Mesodermal cell (in vitro differentiated cells): ENCODE measurements at regions not wholly inside any gene's neighbourhood (a gene's known extent, or its start where the extent isn't known, plus 50 kb on each side); places are given as distances from the start of the nearest gene placed in this dataset.
A peak's percentile ranks its signal among the peaks of the same experiment; 100 is the strongest.

ENCODE experiments used
- H3K27ac ChIP-seq: 2 replicates; pipeline ENCODE4 v1.7.0; 2013; ENCODE audit warnings: mild to moderate bottlenecking, low read depth, low read length, moderate library complexity; ENCODE audit not compliant: severe bottlenecking
- H3K36me3 ChIP-seq: 2 replicates; pipeline ENCODE4 v1.7.1; 2013; ENCODE audit warnings: mild to moderate bottlenecking, low read length, moderate library complexity; ENCODE audit not compliant: control insufficient read depth, insufficient read depth
- H3K4me1 ChIP-seq: one replicate; pipeline ENCODE4 v1.7.1; 2013; ENCODE audit warnings: mild to moderate bottlenecking, low read length; ENCODE audit not compliant: insufficient read depth, control insufficient read depth, poor library complexity, severe bottlenecking
- H3K4me3 ChIP-seq: 2 replicates; pipeline ENCODE4 v1.7.0; 2013; ENCODE audit warnings: low read length, control low read depth, mild to moderate bottlenecking; ENCODE audit not compliant: insufficient read depth, poor library complexity, severe bottlenecking; ENCODE audit errors: extremely low read depth
- H3K9me3 ChIP-seq: 2 replicates; pipeline ENCODE4 v1.7.1; 2013; ENCODE audit warnings: mild to moderate bottlenecking, low read length, moderate library complexity; ENCODE audit not compliant: control insufficient read depth
- WGBS, 2 experiments: methylation state at CpG; one replicate each; pipeline ENCODE4 v1.1.5; 2013; ENCODE audit warnings: missing lambda C conversion rate in 2 of 2; ENCODE audit not compliant: insufficient coverage in 2 of 2; 5-methylcytosine and 5-hydroxymethylcytosine counted together

GRCh38 chr6:74956559-74957428, 249.1 kb downstream of the COL12A1 start:
- Histone ChIP-seq H3K9me3 (no peaks in the 10 kb centered on the region), H3K36me3 (no peaks in the 10 kb centered on the region), H3K4me1 (no peaks in the 10 kb centered on the region), H3K27ac (no peak overlapping the region), H3K4me3 (no peak overlapping the region)
- WGBS, 2 experiments, result 98 to 99% methylated on average over 4 to 6 of the region's 8 CpGs

DNA sequence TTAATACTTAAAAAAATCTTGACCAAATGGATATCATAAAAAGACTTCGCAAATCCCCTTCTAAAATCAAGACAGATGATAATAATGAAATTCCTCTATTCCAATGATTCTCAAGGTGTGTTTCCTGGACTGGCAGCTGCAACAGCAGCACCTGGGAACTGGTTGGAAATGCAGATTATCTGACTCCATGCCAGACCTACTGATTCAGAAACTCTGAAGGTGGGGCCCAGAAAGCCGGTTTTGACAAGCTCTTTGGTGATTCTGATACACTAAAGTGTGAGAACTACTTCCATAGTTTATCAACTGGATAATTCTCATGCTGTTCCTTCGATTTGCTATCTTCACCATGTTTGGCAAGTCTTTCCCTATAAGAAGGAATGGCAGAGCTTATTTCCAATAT, 252.1 kb downstream of the COL12A1 start:
- H3K4me3 ChIP-seq, result no peak overlapping the region
- no peaks in the 10 kb centered on the region for H3K9me3 ChIP-seq
- 77% methylated on average over 1 of the region's 3 CpGs; no CpG with 5 or more reads in 1 of the 2 experiments for WGBS, 2 experiments
- H3K27ac ChIP-seq, result no peak overlapping the region
- H3K36me3 ChIP-seq, result no peaks in the 10 kb centered on the region
- no peaks in the 10 kb centered on the region for H3K4me1 ChIP-seq

GRCh38 chr6:74946961-74947360, 258.9 kb downstream of the COL12A1 start:
- Histone ChIP-seq H3K9me3 (no peaks in the 10 kb centered on the region), H3K27ac (peak overlapping the region; percentile 59), H3K4me1 (peaks cover 6% of the 10 kb centered on the region), H3K4me3 (no peak overlapping the region), H3K36me3 (no peaks in the 10 kb centered on the region)
- WGBS, 2 experiments, result 69 to 90% methylated on average over 2 of the region's 2 CpGs

DNA sequence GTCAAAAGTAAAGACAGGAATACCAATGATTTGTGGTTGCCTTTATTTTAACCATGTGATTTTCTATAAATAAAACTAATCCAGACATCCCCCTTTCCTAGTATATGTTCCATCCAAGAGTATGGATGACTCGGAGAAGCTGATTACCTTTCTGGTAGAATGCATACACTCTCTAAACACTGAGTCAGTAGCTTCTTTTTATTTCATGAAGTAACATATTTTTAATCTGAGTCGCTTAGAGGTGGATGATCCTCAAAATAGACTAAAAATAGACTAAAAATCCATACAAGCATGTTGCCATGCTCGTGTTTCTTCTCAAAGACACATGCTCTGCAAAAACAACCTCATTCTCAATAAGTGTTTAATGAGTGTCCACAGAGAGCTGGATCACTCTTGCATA, 263.7 kb downstream of the COL12A1 start:
- Histone ChIP-seq H3K36me3 (no peaks in the 10 kb centered on the region), H3K9me3 (no peaks in the 10 kb centered on the region), H3K4me3 (no peak overlapping the region), H3K27ac (no peak overlapping the region), H3K4me1 (peaks cover 3% of the 10 kb centered on the region)
- WGBS, 2 experiments, result 75% methylated on average over 1 of the region's 3 CpGs; no CpG with 5 or more reads in 1 of the 2 experiments

DNA sequence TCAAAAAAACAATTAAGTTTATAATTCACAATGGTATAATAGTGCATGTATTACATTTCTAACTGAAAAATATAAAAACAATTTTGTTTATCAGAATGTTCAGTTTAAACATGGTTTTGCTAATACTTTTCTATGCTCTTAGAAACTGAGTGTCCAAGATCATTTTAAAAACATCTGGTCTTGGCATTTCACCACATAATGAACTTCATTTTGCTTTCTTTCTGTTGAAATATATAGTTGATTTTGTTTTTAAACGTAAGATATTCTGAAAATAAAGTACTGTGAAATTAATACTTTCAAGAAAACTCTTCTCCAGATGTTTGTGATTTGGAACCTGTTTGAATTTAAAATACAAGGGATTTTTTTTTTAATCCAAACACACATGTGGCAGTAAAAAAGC, 264.4 kb downstream of the COL12A1 start:
- Histone ChIP-seq H3K4me3 (no peak overlapping the region), H3K9me3 (no peaks in the 10 kb centered on the region), H3K27ac (no peak overlapping the region), H3K4me1 (no peaks in the 10 kb centered on the region), H3K36me3 (no peaks in the 10 kb centered on the region)
- no CpG with 5 or more reads among the region's 1 CpG for WGBS, 2 experiments

DNA sequence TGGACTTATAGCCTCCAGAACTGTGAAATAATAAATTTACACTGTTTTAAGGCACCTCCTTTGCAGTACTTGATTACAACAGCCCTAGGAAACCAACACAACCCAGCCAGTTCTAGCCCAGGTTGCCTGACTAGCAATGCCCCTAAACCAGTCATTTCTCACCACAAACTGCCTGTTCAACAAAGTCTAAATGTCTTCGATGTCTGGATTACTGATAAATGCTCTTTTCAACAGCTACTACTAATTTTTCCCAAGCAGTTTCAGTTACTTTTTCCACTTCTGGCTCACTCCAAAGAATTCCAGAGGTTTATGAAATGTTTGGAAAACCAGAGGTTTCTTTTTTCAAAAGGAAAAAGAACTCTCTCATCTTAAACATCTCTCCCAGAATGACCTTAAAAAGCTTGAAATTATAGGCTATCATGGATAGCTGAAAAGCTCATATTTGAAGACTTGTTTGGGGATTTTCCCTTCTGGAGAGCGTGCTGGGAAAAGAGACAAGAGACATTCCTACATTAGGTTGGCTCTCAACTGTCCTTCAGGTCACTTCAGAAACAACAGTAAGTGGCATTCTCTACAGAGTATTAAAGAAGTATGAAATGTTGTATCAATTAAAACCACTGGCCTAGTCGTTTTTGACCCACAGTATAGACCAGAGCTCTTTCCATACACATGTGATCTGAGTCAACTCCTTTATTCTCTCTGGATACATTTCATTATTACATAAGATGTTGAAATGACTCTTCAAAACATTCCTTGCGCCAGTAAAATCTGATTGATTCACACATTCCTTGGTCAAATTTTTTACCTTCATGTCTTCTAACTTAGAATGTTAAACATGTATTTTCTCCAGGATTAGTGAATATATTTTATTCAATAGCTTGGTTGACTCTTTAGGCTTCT, 265.9 kb downstream of the COL12A1 start:
- Histone ChIP-seq H3K4me3 (no peak overlapping the region), H3K4me1 (no peaks in the 10 kb centered on the region), H3K27ac (no peak overlapping the region), H3K9me3 (no peaks in the 10 kb centered on the region), H3K36me3 (no peaks in the 10 kb centered on the region)
- 80 to 83% methylated on average over 1 of the region's 4 CpGs for WGBS, 2 experiments

DNA sequence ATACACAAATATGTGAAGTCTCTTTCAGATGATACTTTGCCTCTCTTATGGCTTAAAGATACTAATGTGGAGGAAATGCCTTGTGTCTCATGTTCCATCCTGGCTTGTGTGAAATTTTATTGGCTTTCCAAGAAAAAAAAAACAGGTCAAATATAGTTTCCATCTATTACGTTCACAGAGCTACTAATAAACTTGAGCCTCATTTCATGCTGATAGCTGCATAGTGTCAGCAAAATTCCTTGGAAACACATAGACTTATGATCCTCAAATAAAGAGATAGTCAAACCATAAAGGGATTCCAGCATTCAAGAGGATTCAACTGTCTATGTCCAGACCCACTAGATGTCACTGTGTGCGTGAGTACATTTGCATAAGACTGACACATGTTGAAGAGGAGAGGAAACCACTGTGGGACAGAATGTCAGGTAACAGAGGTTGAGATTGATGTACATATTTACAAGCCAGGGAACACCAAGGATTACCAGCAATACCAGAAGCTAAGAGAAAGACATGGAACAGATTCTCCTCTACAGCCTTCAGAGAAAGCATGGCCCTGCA, 266.6 kb downstream of the COL12A1 start:
- WGBS, 2 experiments, result no CpG with 5 or more reads among the region's 2 CpGs

GRCh38 chr6:74937936-74938335, 267.9 kb downstream of the COL12A1 start:
- Histone ChIP-seq H3K27ac (no peak overlapping the region), H3K36me3 (no peaks in the 10 kb centered on the region), H3K4me3 (no peak overlapping the region), H3K4me1 (no peaks in the 10 kb centered on the region), H3K9me3 (no peaks in the 10 kb centered on the region)

More for the DNA sequence above, 266.6 kb downstream of the COL12A1 start:
- no peaks in the 10 kb centered on the region for H3K36me3 ChIP-seq
- no peak overlapping the region for H3K27ac ChIP-seq
- H3K4me3 ChIP-seq, result no peak overlapping the region
- no peaks in the 10 kb centered on the region for H3K9me3 ChIP-seq
- H3K4me1 ChIP-seq, result no peaks in the 10 kb centered on the region

DNA sequence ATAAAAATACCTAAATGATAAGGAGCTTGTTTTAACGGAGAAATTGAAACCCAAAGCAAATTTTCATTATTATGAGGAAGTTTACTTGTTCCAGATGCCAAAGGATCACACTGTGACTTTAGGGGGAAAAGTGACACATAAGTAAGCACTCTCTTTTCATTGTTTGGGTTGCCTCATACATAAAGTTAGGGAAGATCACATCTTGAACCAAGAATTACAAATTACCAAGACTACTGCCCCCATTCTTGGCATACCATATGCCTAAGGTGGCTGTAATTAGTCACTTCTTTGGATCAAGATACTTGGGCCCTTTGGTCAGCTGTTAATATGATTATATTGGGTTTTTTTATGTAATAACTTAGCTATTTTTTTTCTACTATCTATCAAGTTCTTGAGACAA, 269.0 kb downstream of the COL12A1 start:
- WGBS, 2 experiments, result no CpG with 5 or more reads among the region's 1 CpG
- Histone ChIP-seq H3K9me3 (no peaks in the 10 kb centered on the region), H3K4me1 (no peaks in the 10 kb centered on the region), H3K36me3 (no peaks in the 10 kb centered on the region), H3K27ac (no peak overlapping the region), H3K4me3 (no peak overlapping the region)

GRCh38 chr6:74932232-74932888, 273.5 kb downstream of the COL12A1 start:
- WGBS, 2 experiments, result 71 to 100% methylated on average over 1 to 2 of the region's 4 CpGs
- Histone ChIP-seq H3K27ac (no peak overlapping the region), H3K36me3 (no peaks in the 10 kb centered on the region), H3K9me3 (no peaks in the 10 kb centered on the region), H3K4me1 (no peaks in the 10 kb centered on the region), H3K4me3 (no peak overlapping the region)
